Upper lobe of right lung (tissue), 1 donor: ENCODE measurements at regions not wholly inside any gene's neighbourhood (a gene's known extent, or its start where the extent isn't known, plus 50 kb on each side); places are given as distances from the start of the nearest gene placed in this dataset.

ENCODE experiments used
- ATAC-seq: fragments of 200-7000 bp; cut with Tn5 transposase; one replicate; pipeline ENCODE4 v1.9.1; 2020; ENCODE audit warnings: mild to moderate bottlenecking, moderate library complexity
- DNase-seq: peaks from one replicate; pipeline ENCODE4 v3.0.0-alpha.2; 2020
- H3K27ac ChIP-seq: fragments of 200-600 bp; one replicate; pipeline ENCODE4 v1.8.0; 2022
- H3K27me3 ChIP-seq: fragments of 200-600 bp; one replicate; pipeline ENCODE4 v1.8.0; 2022; ENCODE audit warnings: mild to moderate bottlenecking
- H3K36me3 ChIP-seq: fragments of 200-600 bp; one replicate; pipeline ENCODE4 v1.8.0; 2022
- H3K4me1 ChIP-seq: fragments of 200-600 bp; one replicate; pipeline ENCODE4 v1.8.0; 2022
- H3K4me3 ChIP-seq: fragments of 200-600 bp; one replicate; pipeline ENCODE4 v1.8.0; 2022; ENCODE audit warnings: mild to moderate bottlenecking
- H3K9me3 ChIP-seq: fragments of 200-600 bp; one replicate; pipeline ENCODE4 v1.8.0; 2022
- CTCF ChIP-seq: fragments of 200-600 bp; IDR thresholded peaks from one replicate; pipeline ENCODE4 v1.8.0; 2022; ENCODE audit warnings: antibody characterized with exemption
- intact Hi-C: fragments of 100-400 bp; cut with DNase I; formaldehyde crosslinking; loops from one replicate; pipeline ENCODE4 v1.11.0; 2022
- donor health status: DM: no; HTN: yes; CAD: no; lungs with severe emphysema.

GRCh38 chr16:66097751-66098150 is 268.7 kb upstream of the CDH5 start:
- no peaks in the 10 kb centered on the region for H3K4me1 ChIP-seq
- intact Hi-C loops, result no loop called here
- no peak overlapping the region for H3K4me3 ChIP-seq
- no peaks in the 10 kb centered on the region for H3K9me3 ChIP-seq
- no peaks in the 10 kb centered on the region for H3K36me3 ChIP-seq
- no peak for TF ChIP-seq CTCF
- H3K27ac ChIP-seq, result no peak overlapping the region
- no peak for ATAC-seq
- no peak for DNase-seq
- peaks cover 3% of the 10 kb centered on the region for H3K27me3 ChIP-seq

- no peak for DNase-seq
- Histone ChIP-seq H3K4me1 (no peaks in the 10 kb centered on the region), H3K36me3 (no peaks in the 10 kb centered on the region), H3K9me3 (no peaks in the 10 kb centered on the region), H3K27ac (no peak overlapping the region), H3K4me3 (no peak overlapping the region), H3K27me3 (peaks cover 3% of the 10 kb centered on the region)
- TF ChIP-seq CTCF, result no peak
- intact Hi-C loops, result no loop called here
- ATAC-seq, result no peak
These were observed 270.8 kb upstream of the CDH5 start for GRCh38 chr16:66095676-66096075.

- ATAC-seq (no peak), DNase-seq (no peak)
- Histone ChIP-seq H3K36me3 (no peaks in the 10 kb centered on the region), H3K4me3 (no peak overlapping the region), H3K27ac (no peak overlapping the region), H3K4me1 (no peaks in the 10 kb centered on the region), H3K9me3 (no peaks in the 10 kb centered on the region), H3K27me3 (no peaks in the 10 kb centered on the region)
- intact Hi-C loops, result no loop called here
- no peak for TF ChIP-seq CTCF
These were observed 273.3 kb upstream of the CDH5 start for GRCh38 chr16:66093191-66093590.

GRCh38 chr16:66091471-66091891 is 275.0 kb upstream of the CDH5 start:
- Histone ChIP-seq H3K27ac (no peak overlapping the region), H3K27me3 (no peaks in the 10 kb centered on the region), H3K4me1 (no peaks in the 10 kb centered on the region), H3K36me3 (no peaks in the 10 kb centered on the region), H3K4me3 (no peak overlapping the region), H3K9me3 (no peaks in the 10 kb centered on the region)
- ATAC-seq, result no peak
- no peak for TF ChIP-seq CTCF
- DNase-seq, result no peak
- intact Hi-C loops, result no loop called here

GRCh38 chr16:66088681-66089080 is 277.8 kb upstream of the CDH5 start:
- no peak for ATAC-seq
- no peak for DNase-seq
- H3K4me3 ChIP-seq, result no peak overlapping the region
- H3K4me1 ChIP-seq, result no peaks in the 10 kb centered on the region
- intact Hi-C loops, result no loop called here
- H3K36me3 ChIP-seq, result no peaks in the 10 kb centered on the region
- TF ChIP-seq CTCF, result no peak
- no peaks in the 10 kb centered on the region for H3K27me3 ChIP-seq
- no peaks in the 10 kb centered on the region for H3K9me3 ChIP-seq
- no peak overlapping the region for H3K27ac ChIP-seq

GRCh38 chr16:66087308-66087707 is 279.2 kb upstream of the CDH5 start:
- intact Hi-C loops, result no loop called here
- ATAC-seq (peak; percentile 24), DNase-seq (no peak)
- Histone ChIP-seq H3K27me3 (no peaks in the 10 kb centered on the region), H3K36me3 (no peaks in the 10 kb centered on the region), H3K4me3 (no peak overlapping the region), H3K4me1 (no peaks in the 10 kb centered on the region), H3K27ac (no peak overlapping the region), H3K9me3 (no peaks in the 10 kb centered on the region)
- TF ChIP-seq CTCF, result no peak
